HepG2 (cell line): ENCODE measurements at regions not wholly inside any gene's neighbourhood (a gene's known extent, or its start where the extent isn't known, plus 50 kb on each side); places are given as distances from the start of the nearest gene placed in this dataset.

ENCODE experiments used
- ATAC-seq: fragments of 200-7000 bp; cut with Tn5 transposase; 3 replicates; pipeline ENCODE4 v1.9.1; 2020; ENCODE audit warnings: mild to moderate bottlenecking, moderate library complexity
- BruUV-seq: library from RNA; stranded (reverse); fragments of 400-500 nt; replicated peaks from 2 replicates; lab custom pipeline; 2021; lab: Mats Ljungman, UMichigan
- CTCF ChIA-PET: fragments of 300-600 bp; formaldehyde crosslinking; extraction: SDS; loops from one replicate; lab custom pipeline; 2021; ENCODE audit warnings: low total read pairs, inconsistent platforms, low intra/inter-chr PET ratio; lab: Yijun Ruan, JAX
- POLR2A ChIA-PET: fragments of 350-600 bp; sonication (Branson Sonifier 250); formaldehyde crosslinking; loops from one replicate; lab custom pipeline; 2020; ENCODE audit warnings: antibody characterized with exemption, inconsistent platforms; lab: Yijun Ruan, JAX
- DNase-seq: peaks from one replicate; pipeline ENCODE4 v3.0.0-alpha.2; 2015; ENCODE audit warnings: low spot score
- FAIRE-seq: peaks from 3 replicates; lab custom pipeline; 2011; peaks lifted over from hg19 to GRCh38; lab: Jason Lieb, UNC
- H2AFZ ChIP-seq: one replicate; pipeline ENCODE4 v1.6.1; 2011; ENCODE audit warnings: low read length, inconsistent platforms
- H3K27ac ChIP-seq: fragments of 300-600 bp; 3 replicates; pipeline ENCODE4 v1.8.0; 2011; ENCODE audit warnings: mixed run types, mild to moderate bottlenecking, mixed read lengths, low read length, inconsistent platforms; ENCODE audit not compliant: insufficient read depth; ENCODE audit errors: extremely low read length
- H3K27me3 ChIP-seq, 2 experiments: fragments of 200-600 bp in 1 of 2; 2 replicates in 1 of 2; 3 replicates in 1 of 2; pipeline versions ENCODE4 v1.6.0 to v1.8.0; 2011; ENCODE audit warnings: low read length in 2 of 2, mild to moderate bottlenecking in 2 of 2, moderate library complexity in 2 of 2, inconsistent platforms in 1 of 2; ENCODE audit not compliant: insufficient read depth in 2 of 2, control insufficient read depth in 1 of 2
- H3K36me3 ChIP-seq, 2 experiments: fragments of 200-600 bp in 1 of 2; replicated peaks in 1 of 2; 2 replicates in 1 of 2; 3 replicates in 1 of 2; pipeline versions ENCODE4 v1.5.1 to v1.8.0; 2011; ENCODE audit warnings: low read length in 2 of 2, inconsistent platforms in 1 of 2; ENCODE audit not compliant: insufficient read depth in 2 of 2, control insufficient read depth in 1 of 2
- H3K4me1 ChIP-seq: 2 replicates; pipeline ENCODE4 v1.5.1; 2012; ENCODE audit warnings: low read length, inconsistent platforms; ENCODE audit not compliant: insufficient read depth
- H3K4me2 ChIP-seq: 2 replicates; pipeline ENCODE4 v1.6.0; 2011; ENCODE audit warnings: low read depth, low read length, inconsistent platforms
- H3K4me3 ChIP-seq, 3 experiments: fragments of 200-600 bp in 1 of 3; sonication (generic), shearing (Covaris generic) in 1 of 3; replicated peaks in 1 of 3; 2 replicates each; pipeline ENCODE4 v1.5.1; 2011 to 2016; ENCODE audit warnings: low read length in 3 of 3, inconsistent platforms in 2 of 3, low read depth in 2 of 3, mild to moderate bottlenecking in 2 of 3, control low read depth in 1 of 3, mixed read lengths in 1 of 3; ENCODE audit not compliant: insufficient read depth in 1 of 3
- H3K79me2 ChIP-seq: one replicate; pipeline ENCODE4 v1.6.1; 2011; ENCODE audit warnings: low read length, inconsistent platforms; ENCODE audit not compliant: insufficient read depth
- H3K9ac ChIP-seq: 2 replicates; pipeline ENCODE4 v1.6.0; 2011; ENCODE audit warnings: mild to moderate bottlenecking, low read depth, low read length, inconsistent platforms; ENCODE audit not compliant: insufficient read depth
- H3K9me3 ChIP-seq: 2 replicates; pipeline ENCODE4 v1.5.1; 2012; ENCODE audit warnings: mild to moderate bottlenecking, low read length
- H4K20me1 ChIP-seq: 2 replicates; pipeline ENCODE4 v1.6.0; 2011; ENCODE audit warnings: inconsistent platforms, mild to moderate bottlenecking, low read length, moderate library complexity; ENCODE audit not compliant: insufficient read depth
- ATF2 ChIP-seq: sonication (generic); formaldehyde crosslinking; IDR thresholded peaks from 2 replicates; pipeline ENCODE4 v1.4.0; 2020; ENCODE audit warnings: missing genetic modification reagents
- E2F5 ChIP-seq: sonication (generic); formaldehyde crosslinking; conservative IDR thresholded peaks from 2 replicates; pipeline ENCODE4 v1.4.0; 2020; ENCODE audit warnings: missing genetic modification reagents
- FOXJ3 ChIP-seq: sonication (generic); formaldehyde crosslinking; IDR thresholded peaks from 2 replicates; pipeline ENCODE4 v1.4.0; 2020; ENCODE audit warnings: missing genetic modification reagents, mild to moderate bottlenecking, borderline replicate concordance
- WGBS: methylation state at CpG from one replicate; pipeline ENCODE4 v1.1.6; 2017; ENCODE audit warnings: low lambda C conversion rate; 5-methylcytosine and 5-hydroxymethylcytosine counted together
- in situ Hi-C: cut with HindIII; loops from 2 replicates; pipeline ENCODE4 v1.10.0; 2017; ENCODE audit warnings: low pct_unique_long_range_greater_than_20kb; ENCODE audit not compliant: extremely low pct_ligation_motif_present
- intact Hi-C: fragments of 100-400 bp; cut with micrococcal nuclease; formaldehyde crosslinking; loops from one replicate; pipeline ENCODE4 v1.10.0; 2022; ENCODE audit not compliant: unreplicated experiment
- TF ChIP-seq, protein P1 (sequence below): sonication (generic); formaldehyde crosslinking; IDR thresholded peaks from 2 replicates; pipeline ENCODE4 v1.9.0; 2021; ENCODE audit warnings: missing genetic modification reagents, borderline replicate concordance
- TF ChIP-seq, protein P2 (sequence below): sonication (generic); formaldehyde crosslinking; IDR thresholded peaks from 2 replicates; pipeline ENCODE4 v1.4.0; 2020; ENCODE audit warnings: low read depth, missing genetic modification reagents
- TF ChIP-seq, protein P3 (sequence below): sonication (generic); formaldehyde crosslinking; IDR thresholded peaks from 2 replicates; pipeline ENCODE4 v1.5.1; 2020; ENCODE audit warnings: mild to moderate bottlenecking, missing genetic modification reagents

GRCh38 chr22:27394806-27395404 lies 406.7 kb downstream of the MN1 start:
- in situ Hi-C loops = no loop called here
- Histone ChIP-seq H3K36me3 (no peaks in the 10 kb centered on the region), H3K4me2 (no peak overlapping the region), H3K4me1 (no peaks in the 10 kb centered on the region), H3K9me3 (no peaks in the 10 kb centered on the region), H4K20me1 (no peaks in the 10 kb centered on the region), H3K4me3 (no peak overlapping the region), H3K79me2 (no peaks in the 10 kb centered on the region), H2AFZ (no peak overlapping the region), H3K27me3 (peaks cover 0 to 2% of the 10 kb centered on the region in 2 experiments; a peak in 1 of 5 replicates), H3K9ac (no peak overlapping the region), H3K27ac (no peak overlapping the region)
- ATAC-seq (no peak), FAIRE-seq (no peak)
- no TSS peak for BruUV-seq
- POLR2A ChIA-PET = no interaction called here
- intact Hi-C loops = no loop called here
- CTCF ChIA-PET = no interaction called here
- TF ChIP-seq, protein P1, sequence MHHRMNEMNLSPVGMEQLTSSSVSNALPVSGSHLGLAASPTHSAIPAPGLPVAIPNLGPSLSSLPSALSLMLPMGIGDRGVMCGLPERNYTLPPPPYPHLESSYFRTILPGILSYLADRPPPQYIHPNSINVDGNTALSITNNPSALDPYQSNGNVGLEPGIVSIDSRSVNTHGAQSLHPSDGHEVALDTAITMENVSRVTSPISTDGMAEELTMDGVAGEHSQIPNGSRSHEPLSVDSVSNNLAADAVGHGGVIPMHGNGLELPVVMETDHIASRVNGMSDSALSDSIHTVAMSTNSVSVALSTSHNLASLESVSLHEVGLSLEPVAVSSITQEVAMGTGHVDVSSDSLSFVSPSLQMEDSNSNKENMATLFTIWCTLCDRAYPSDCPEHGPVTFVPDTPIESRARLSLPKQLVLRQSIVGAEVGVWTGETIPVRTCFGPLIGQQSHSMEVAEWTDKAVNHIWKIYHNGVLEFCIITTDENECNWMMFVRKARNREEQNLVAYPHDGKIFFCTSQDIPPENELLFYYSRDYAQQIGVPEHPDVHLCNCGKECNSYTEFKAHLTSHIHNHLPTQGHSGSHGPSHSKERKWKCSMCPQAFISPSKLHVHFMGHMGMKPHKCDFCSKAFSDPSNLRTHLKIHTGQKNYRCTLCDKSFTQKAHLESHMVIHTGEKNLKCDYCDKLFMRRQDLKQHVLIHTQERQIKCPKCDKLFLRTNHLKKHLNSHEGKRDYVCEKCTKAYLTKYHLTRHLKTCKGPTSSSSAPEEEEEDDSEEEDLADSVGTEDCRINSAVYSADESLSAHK = no peak
- TF ChIP-seq ATF2 = no peak
- TF ChIP-seq E2F5 = no peak
- TF ChIP-seq, protein P2, sequence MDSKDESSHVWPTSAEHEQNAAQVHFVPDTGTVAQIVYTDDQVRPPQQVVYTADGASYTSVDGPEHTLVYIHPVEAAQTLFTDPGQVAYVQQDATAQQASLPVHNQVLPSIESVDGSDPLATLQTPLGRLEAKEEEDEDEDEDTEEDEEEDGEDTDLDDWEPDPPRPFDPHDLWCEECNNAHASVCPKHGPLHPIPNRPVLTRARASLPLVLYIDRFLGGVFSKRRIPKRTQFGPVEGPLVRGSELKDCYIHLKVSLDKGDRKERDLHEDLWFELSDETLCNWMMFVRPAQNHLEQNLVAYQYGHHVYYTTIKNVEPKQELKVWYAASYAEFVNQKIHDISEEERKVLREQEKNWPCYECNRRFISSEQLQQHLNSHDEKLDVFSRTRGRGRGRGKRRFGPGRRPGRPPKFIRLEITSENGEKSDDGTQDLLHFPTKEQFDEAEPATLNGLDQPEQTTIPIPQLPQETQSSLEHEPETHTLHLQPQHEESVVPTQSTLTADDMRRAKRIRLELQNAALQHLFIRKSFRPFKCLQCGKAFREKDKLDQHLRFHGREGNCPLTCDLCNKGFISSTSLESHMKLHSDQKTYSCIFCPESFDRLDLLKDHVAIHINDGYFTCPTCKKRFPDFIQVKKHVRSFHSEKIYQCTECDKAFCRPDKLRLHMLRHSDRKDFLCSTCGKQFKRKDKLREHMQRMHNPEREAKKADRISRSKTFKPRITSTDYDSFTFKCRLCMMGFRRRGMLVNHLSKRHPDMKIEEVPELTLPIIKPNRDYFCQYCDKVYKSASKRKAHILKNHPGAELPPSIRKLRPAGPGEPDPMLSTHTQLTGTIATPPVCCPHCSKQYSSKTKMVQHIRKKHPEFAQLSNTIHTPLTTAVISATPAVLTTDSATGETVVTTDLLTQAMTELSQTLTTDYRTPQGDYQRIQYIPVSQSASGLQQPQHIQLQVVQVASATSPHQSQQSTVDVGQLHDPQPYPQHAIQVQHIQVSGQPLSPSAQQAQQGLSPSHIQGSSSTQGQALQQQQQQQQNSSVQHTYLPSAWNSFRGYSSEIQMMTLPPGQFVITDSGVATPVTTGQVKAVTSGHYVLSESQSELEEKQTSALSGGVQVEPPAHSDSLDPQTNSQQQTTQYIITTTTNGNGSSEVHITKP (CRISPR knock-in tag) = no peak
- TF ChIP-seq, protein P3, sequence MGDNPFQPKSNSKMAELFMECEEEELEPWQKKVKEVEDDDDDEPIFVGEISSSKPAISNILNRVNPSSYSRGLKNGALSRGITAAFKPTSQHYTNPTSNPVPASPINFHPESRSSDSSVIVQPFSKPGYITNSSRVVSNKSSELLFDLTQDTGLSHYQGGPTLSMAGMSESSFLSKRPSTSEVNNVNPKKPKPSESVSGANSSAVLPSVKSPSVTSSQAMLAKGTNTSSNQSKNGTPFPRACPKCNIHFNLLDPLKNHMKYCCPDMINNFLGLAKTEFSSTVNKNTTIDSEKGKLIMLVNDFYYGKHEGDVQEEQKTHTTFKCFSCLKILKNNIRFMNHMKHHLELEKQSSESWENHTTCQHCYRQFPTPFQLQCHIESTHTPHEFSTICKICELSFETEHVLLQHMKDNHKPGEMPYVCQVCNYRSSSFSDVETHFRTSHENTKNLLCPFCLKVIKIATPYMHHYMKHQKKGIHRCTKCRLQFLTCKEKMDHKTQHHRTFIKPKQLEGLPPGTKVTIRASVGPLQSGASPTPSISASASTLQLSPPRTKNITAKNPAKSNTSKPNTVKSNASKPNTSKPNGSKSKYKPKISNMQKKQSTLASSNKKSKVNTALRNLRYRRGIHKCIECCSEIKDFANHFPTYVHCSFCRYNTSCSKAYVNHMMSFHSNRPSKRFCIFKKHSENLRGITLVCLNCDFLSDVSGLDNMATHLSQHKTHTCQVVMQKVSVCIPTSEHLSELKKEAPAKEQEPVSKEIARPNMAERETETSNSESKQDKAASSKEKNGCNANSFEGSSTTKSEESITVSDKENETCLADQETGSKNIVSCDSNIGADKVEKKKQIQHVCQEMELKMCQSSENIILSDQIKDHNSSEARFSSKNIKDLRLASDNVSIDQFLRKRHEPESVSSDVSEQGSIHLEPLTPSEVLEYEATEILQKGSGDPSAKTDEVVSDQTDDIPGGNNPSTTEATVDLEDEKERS (CRISPR knock-in tag) = no peak
- no peak for TF ChIP-seq FOXJ3 (CRISPR knock-in tag)
- TF ChIP-seq, all 625 proteins: peak for 0
- WGBS = 0% methylated on average over 3 of the region's 3 CpGs
- DNase-seq = no peak
